ENCODE measurements at regions not wholly inside any gene's neighbourhood (a gene's known extent, or its start where the extent isn't known, plus 50 kb on each side); places are given as distances from the start of the nearest gene placed in this dataset.

- DNase-seq (ENCODE audit: low read depth): no peak
- H3K27me3 ChIP-seq (ENCODE audit: control insufficient read depth, insufficient read depth, low read length): no peaks in the 10 kb centered on the region
- TF ChIP-seq CTCF (IDR thresholded peaks at IDR 0.05; ENCODE audit: insufficient read depth, low read depth, low read length): no peak
- H3K36me3 ChIP-seq (ENCODE audit: control insufficient read depth, insufficient read depth, low read length): no peaks in the 10 kb centered on the region
- POLR2A ChIA-PET: no interaction called here
- CTCF ChIA-PET: interaction anchor here (0.6 kb wide), 1 partner anchor 219 kb away, joined by 3 read pairs; no protein-coding TSS in a partner anchor
- H3K4me3 ChIP-seq (ENCODE audit: low read depth, low read length): no peak overlapping the region
These were observed 952.7 kb downstream of the BRD1 start for GRCh38 chr22:48874956-48875355.

DNA sequence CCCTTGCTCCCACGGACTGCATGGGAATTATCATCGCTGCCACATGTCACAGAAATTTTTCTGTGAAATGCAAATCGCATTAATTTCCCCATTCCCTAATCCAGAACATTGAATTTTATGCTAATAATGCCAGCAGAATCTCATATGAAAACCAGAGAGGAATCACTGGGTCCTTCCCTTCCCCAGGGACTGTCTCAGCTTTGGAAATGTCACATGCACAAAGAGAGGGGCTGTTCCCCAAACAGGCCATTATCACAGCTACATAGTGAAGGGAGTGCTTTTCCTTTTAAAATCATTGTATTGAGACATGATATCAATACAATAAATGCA is 954.5 kb downstream of the BRD1 start:
- H3K36me3 ChIP-seq (ENCODE audit: control insufficient read depth, insufficient read depth, low read length): no peaks in the 10 kb centered on the region
- ChIA-PET CTCF (no interaction called here), POLR2A (no interaction called here)
- no peak for TF ChIP-seq CTCF (IDR thresholded peaks at IDR 0.05; ENCODE audit: insufficient read depth, low read depth, low read length)
- no peak overlapping the region for H3K4me3 ChIP-seq (ENCODE audit: low read depth, low read length)
- DNase-seq (ENCODE audit: low read depth): no peak
- no peaks in the 10 kb centered on the region for H3K27me3 ChIP-seq (ENCODE audit: control insufficient read depth, insufficient read depth, low read length)

- ChIA-PET CTCF (interaction anchor here (0.6 kb wide), 1 partner anchor 625 kb away, joined by 3 read pairs; no protein-coding TSS in a partner anchor), POLR2A (no interaction called here)
- no peak overlapping the region for H3K4me3 ChIP-seq (ENCODE audit: low read depth, low read length)
- no peak for TF ChIP-seq CTCF (IDR thresholded peaks at IDR 0.05; ENCODE audit: insufficient read depth, low read depth, low read length)
- no peaks in the 10 kb centered on the region for H3K36me3 ChIP-seq (ENCODE audit: control insufficient read depth, insufficient read depth, low read length)
- H3K27me3 ChIP-seq (ENCODE audit: control insufficient read depth, insufficient read depth, low read length): no peaks in the 10 kb centered on the region
- no peak for DNase-seq (ENCODE audit: low read depth)
These were observed 955.1 kb downstream of the BRD1 start for GRCh38 chr22:48872271-48873190.

- Histone ChIP-seq H3K36me3 (ENCODE audit: control insufficient read depth, insufficient read depth, low read length) (no peaks in the 10 kb centered on the region), H3K4me3 (ENCODE audit: low read depth, low read length) (no peak overlapping the region), H3K27me3 (ENCODE audit: control insufficient read depth, insufficient read depth, low read length) (no peaks in the 10 kb centered on the region)
- DNase-seq (ENCODE audit: low read depth): no peak
- POLR2A ChIA-PET: no interaction called here
- CTCF ChIA-PET: no interaction called here
- no peak for TF ChIP-seq CTCF (IDR thresholded peaks at IDR 0.05; ENCODE audit: insufficient read depth, low read depth, low read length)
These were observed 956.4 kb downstream of the BRD1 start for GRCh38 chr22:48871176-48871840.

DNA sequence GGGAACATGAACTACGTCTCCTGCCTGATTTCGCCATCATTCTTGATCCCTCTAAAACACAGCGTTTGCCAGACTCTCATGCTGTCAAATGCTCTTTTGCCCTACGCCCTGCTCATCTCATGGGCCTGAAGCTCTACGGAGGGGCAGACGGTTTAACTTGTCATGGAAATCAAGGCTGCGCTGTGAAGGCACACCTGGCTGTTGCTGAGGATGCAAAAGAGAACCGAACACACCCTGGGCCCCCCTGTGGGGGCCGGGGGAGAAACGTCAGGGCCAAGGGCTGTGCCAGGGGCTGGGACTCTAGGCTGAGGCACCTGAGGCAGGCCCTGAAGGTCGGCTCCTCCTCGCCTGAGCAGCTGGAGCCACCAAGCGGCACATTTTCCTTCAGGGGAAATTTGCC is 957.2 kb downstream of the BRD1 start:
- DNase-seq (ENCODE audit: low read depth): no peak
- CTCF ChIA-PET: no interaction called here
- no peaks in the 10 kb centered on the region for H3K27me3 ChIP-seq (ENCODE audit: control insufficient read depth, insufficient read depth, low read length)
- POLR2A ChIA-PET: no interaction called here
- TF ChIP-seq CTCF (IDR thresholded peaks at IDR 0.05; ENCODE audit: insufficient read depth, low read depth, low read length): no peak
- no peaks in the 10 kb centered on the region for H3K36me3 ChIP-seq (ENCODE audit: control insufficient read depth, insufficient read depth, low read length)
- H3K4me3 ChIP-seq (ENCODE audit: low read depth, low read length): no peak overlapping the region

Measured in BJ (cell line).